Esophagus muscularis mucosa (tissue), 4 donors: ENCODE measurements at regions not wholly inside any gene's neighbourhood (a gene's known extent, or its start where the extent isn't known, plus 50 kb on each side); places are given as distances from the start of the nearest gene placed in this dataset.
"Not testable (repeated sequence)": the region's sequence is repeated elsewhere in the genome, so short reads cannot be mapped to it uniquely, and the experiment has no call there.

ENCODE experiments used
- DNase-seq: peaks from one replicate; pipeline ENCODE4 v3.0.0-alpha.2; 2017; ENCODE audit errors: extremely low spot score
- H3K27ac ChIP-seq, 4 donors: fragments of 200-600 bp; sonication (generic); replicated peaks in 1 of 4; 1 replicate in 3 of 4; 2 replicates in 1 of 4; pipeline ENCODE4 v1.5.1; 2016 to 2019; ENCODE audit warnings: mild to moderate bottlenecking in 1 of 4
- H3K27me3 ChIP-seq, 4 donors: fragments of 200-600 bp; sonication (generic); one replicate each; pipeline versions ENCODE4 v1.5.1 to v1.6.0; 2016 to 2019
- H3K36me3 ChIP-seq, 4 donors: fragments of 200-600 bp; sonication (generic); one replicate each; pipeline ENCODE4 v1.5.1; 2016 to 2019
- H3K4me1 ChIP-seq, 4 donors: fragments of 200-600 bp; sonication (generic); one replicate each; pipeline ENCODE4 v1.5.1; 2016 to 2019
- H3K4me3 ChIP-seq, 4 donors: fragments of 200-600 bp; sonication (generic); 1 replicate in 2 of 4; 2 replicates in 2 of 4; pipeline ENCODE4 v1.5.1; 2016 to 2019; ENCODE audit warnings: mild to moderate bottlenecking in 4 of 4, moderate library complexity in 1 of 4
- H3K9me3 ChIP-seq, 4 donors: fragments of 200-600 bp; sonication (generic); 1 replicate in 3 of 4; 2 replicates in 1 of 4; pipeline ENCODE4 v1.5.1; 2016 to 2019
- CTCF ChIP-seq, 3 experiments: fragments of 200-600 bp in 2 of 3; fragments of 450-650 bp in 1 of 3; sonication (generic) in 2 of 3; IDR thresholded peaks; one replicate each; pipeline ENCODE4 v1.5.1; 2017 to 2019; ENCODE audit warnings: antibody characterized with exemption in 3 of 3, mild to moderate bottlenecking in 2 of 3, moderate library complexity in 1 of 3
- EP300 ChIP-seq: sonication (generic); formaldehyde crosslinking; IDR thresholded peaks from one replicate; pipeline ENCODE4 v1.6.1; 2017; ENCODE audit warnings: antibody characterized with exemption
- POLR2A ChIP-seq: fragments of 450-650 bp; IDR thresholded peaks from one replicate; pipeline ENCODE4 v1.6.1; 2017; ENCODE audit warnings: antibody characterized with exemption, moderate library complexity, mild to moderate bottlenecking, low read depth
- POLR2AphosphoS5 ChIP-seq, 2 donors: sonication (generic); formaldehyde crosslinking; IDR thresholded peaks; one replicate each; pipeline ENCODE4 v1.6.1; 2017; ENCODE audit warnings: antibody characterized with exemption in 2 of 2
- WGBS: methylation state at CpG from one replicate; pipeline ENCODE4 v1.1.5; 2018; 5-methylcytosine and 5-hydroxymethylcytosine counted together
- intact Hi-C: fragments of 100-400 bp; cut with DNase I; formaldehyde crosslinking; loops from one replicate; pipeline ENCODE4 v1.15.1; 2023

DNA sequence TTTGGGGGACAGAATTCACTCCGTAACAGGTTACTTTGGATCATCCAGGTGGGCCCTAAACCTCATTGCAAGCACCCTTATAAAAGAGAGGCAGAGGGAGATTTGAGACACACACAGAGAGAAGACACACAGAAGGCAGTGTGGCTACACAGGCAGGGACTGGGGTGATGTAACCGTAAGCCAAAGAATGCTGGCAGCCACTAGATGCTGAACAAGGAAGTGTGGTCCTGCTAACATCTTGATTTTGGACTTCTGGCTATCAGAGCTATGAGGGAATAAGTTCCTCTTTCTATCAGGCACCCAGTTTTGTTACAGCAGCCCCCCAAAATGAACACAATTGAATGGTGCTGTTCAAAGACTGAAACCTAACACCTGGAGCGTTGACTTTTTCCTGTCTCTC lies 191.3 kb upstream of the MYLIP start:
- WGBS, result 97% methylated on average over 3 of the region's 3 CpGs
- H3K4me1 ChIP-seq, result no peaks in the 10 kb centered on the region
- no peaks in the 10 kb centered on the region for H3K36me3 ChIP-seq
- no peak overlapping the region for H3K4me3 ChIP-seq
- no peaks in the 10 kb centered on the region for H3K9me3 ChIP-seq
- H3K27me3 ChIP-seq, result no peaks in the 10 kb centered on the region
- H3K27ac ChIP-seq, result no peak overlapping the region
- intact Hi-C loops, result no loop called here
- no peak for TF ChIP-seq POLR2A
- no peak for TF ChIP-seq EP300
- no peak for TF ChIP-seq POLR2AphosphoS5 (IDR thresholded peaks at IDR 0.05)
- TF ChIP-seq CTCF (IDR thresholded peaks at IDR 0.05), result no peak
- DNase-seq, result no peak

GRCh38 chr6:15936503-15936902 lies 192.4 kb upstream of the MYLIP start:
- Histone ChIP-seq H3K4me3 (no peak overlapping the region), H3K4me1 (no peaks in the 10 kb centered on the region), H3K36me3 (no peaks in the 10 kb centered on the region), H3K27me3 (no peaks in the 10 kb centered on the region), H3K9me3 (peaks cover 0 to 2% (median 0%) of the 10 kb centered on the region in 4 donors), H3K27ac (no peak overlapping the region)
- intact Hi-C loops, result no loop called here
- DNase-seq, result no peak
- 81% methylated on average over 1 of the region's 1 CpG for WGBS
- TF ChIP-seq CTCF (IDR thresholded peaks at IDR 0.05) (no peak), POLR2A (no peak)

DNA sequence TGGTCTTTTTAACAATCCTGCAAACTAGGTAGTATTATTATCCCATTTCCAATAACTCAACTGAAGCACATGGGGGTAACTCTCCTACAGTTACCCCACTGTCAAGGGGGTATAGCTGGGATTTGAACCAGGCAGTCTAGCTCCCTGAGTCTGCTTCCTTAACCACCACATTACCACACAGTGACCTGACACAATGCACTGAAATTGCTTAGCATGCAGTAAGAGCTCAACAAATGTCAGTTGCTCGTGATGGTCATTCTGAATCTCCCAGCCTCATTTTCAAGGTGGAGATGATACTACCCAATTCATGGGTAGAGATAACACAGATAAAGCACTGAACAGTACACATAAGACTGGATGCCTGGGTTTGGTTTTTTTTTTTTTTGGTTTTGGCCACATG lies 193.2 kb upstream of the MYLIP start:
- DNase-seq, result no peak
- peaks cover 0 to 10% (median 0%) of the 10 kb centered on the region in 4 donors for H3K9me3 ChIP-seq
- intact Hi-C loops, result no loop called here
- WGBS, result 90% methylated on average over 1 of the region's 1 CpG
- no peaks in the 10 kb centered on the region for H3K4me1 ChIP-seq
- H3K27ac ChIP-seq, result no peak overlapping the region
- H3K36me3 ChIP-seq, result no peaks in the 10 kb centered on the region
- TF ChIP-seq CTCF (IDR thresholded peaks at IDR 0.05) (no peak), POLR2A (no peak), POLR2AphosphoS5 (IDR thresholded peaks at IDR 0.05) (no peak), EP300 (no peak)
- H3K4me3 ChIP-seq, result no peak overlapping the region
- no peaks in the 10 kb centered on the region for H3K27me3 ChIP-seq

- WGBS, result 88% methylated on average over 6 of the region's 6 CpGs
- H3K9me3 ChIP-seq, H3K36me3 ChIP-seq, DNase-seq, H3K4me3 ChIP-seq, H3K27ac ChIP-seq, intact Hi-C loops, H3K4me1 ChIP-seq, H3K27me3 ChIP-seq: not testable (repeated sequence)
Measured at GRCh38 chr6:15931697-15932096, 197.2 kb upstream of the MYLIP start.

- intact Hi-C loops, result no loop called here
- Histone ChIP-seq H3K9me3 (peaks cover 0 to 10% (median 0%) of the 10 kb centered on the region in 4 donors), H3K36me3 (no peaks in the 10 kb centered on the region), H3K27me3 (no peaks in the 10 kb centered on the region), H3K4me3 (no peak overlapping the region), H3K4me1 (no peaks in the 10 kb centered on the region), H3K27ac (no peak overlapping the region)
- no peak for DNase-seq
- 79% methylated on average over 3 of the region's 3 CpGs for WGBS
- TF ChIP-seq POLR2A, result no peak
- no peak for TF ChIP-seq CTCF (IDR thresholded peaks at IDR 0.05)
Measured at GRCh38 chr6:15930207-15930606, 198.7 kb upstream of the MYLIP start.
